ENCODE measurements at regions not wholly inside any gene's neighbourhood (a gene's known extent, or its start where the extent isn't known, plus 50 kb on each side); places are given as distances from the start of the nearest gene placed in this dataset.

- no peaks in the 10 kb centered on the region for H3K79me2 ChIP-seq (ENCODE audit: insufficient read depth, low read length)
- H3K9ac ChIP-seq (ENCODE audit: insufficient read depth, low read depth, low read length) = no peak overlapping the region
- FAIRE-seq (no peak), ATAC-seq (no peak), DNase-seq (ENCODE audit: low spot score) (no peak)
- H3K9me3 ChIP-seq (ENCODE audit: low read length) = no peaks in the 10 kb centered on the region
- no peak overlapping the region for H3K27ac ChIP-seq (ENCODE audit: extremely low read length, insufficient read depth, low read length)
- H3K4me2 ChIP-seq (ENCODE audit: low read depth, low read length) = no peak overlapping the region
- H3K27me3 ChIP-seq (ENCODE audit: control insufficient read depth in 1 of 2, insufficient read depth in 2 of 2, low read length in 2 of 2) = no peaks in the 10 kb centered on the region; a peak in 1 of 5 replicates
- H3K4me3 ChIP-seq (replicated peaks in 1 of 3; ENCODE audit: insufficient read depth in 1 of 3, low read depth in 2 of 3, low read length in 3 of 3) = no peak overlapping the region
- POLR2A ChIA-PET = no interaction called here
- BruUV-seq (replicated peaks) = no TSS peak
- H2AFZ ChIP-seq (ENCODE audit: low read length) = no peak overlapping the region
- H3K4me1 ChIP-seq (ENCODE audit: insufficient read depth, low read length) = no peaks in the 10 kb centered on the region
- CTCF ChIA-PET (ENCODE audit: low intra/inter-chr PET ratio, low total read pairs) = no interaction called here
- no peaks in the 10 kb centered on the region for H4K20me1 ChIP-seq (ENCODE audit: insufficient read depth, low read length)
- intact Hi-C loops (cut with micrococcal nuclease; ENCODE audit: unreplicated experiment) (no loop called here), in situ Hi-C loops (cut with HindIII; ENCODE audit: extremely low pct_ligation_motif_present, low pct_unique_long_range_greater_than_20kb) (no loop called here)
- 0% methylated on average over 1 of the region's 1 CpG for WGBS (ENCODE audit: low lambda C conversion rate)
- H3K36me3 ChIP-seq (replicated peaks in 1 of 2; ENCODE audit: control insufficient read depth in 1 of 2, insufficient read depth in 2 of 2, low read length in 2 of 2) = no peaks in the 10 kb centered on the region
- no peak for TF ChIP-seq HNF4A (CRISPR knock-in tag; IDR thresholded peaks at IDR 0.05)
- no peak for TF ChIP-seq ZSCAN20 (CRISPR knock-in tag; IDR thresholded peaks at IDR 0.05; ENCODE audit: borderline replicate concordance)
- no peak for TF ChIP-seq IRF2 (CRISPR knock-in tag; IDR thresholded peaks at IDR 0.05)
- no peak for TF ChIP-seq ZNF124 (CRISPR knock-in tag; IDR thresholded peaks at IDR 0.05)
- TF ChIP-seq DPF2 (CRISPR knock-in tag; IDR thresholded peaks at IDR 0.05; ENCODE audit: borderline replicate concordance, low read depth) = no peak
- TF ChIP-seq ZFP62 (CRISPR knock-in tag; IDR thresholded peaks at IDR 0.05) = no peak
These were observed 181.1 kb downstream of the NUFIP1 start for GRCh38 chr13:44808185-44808584.

DNA sequence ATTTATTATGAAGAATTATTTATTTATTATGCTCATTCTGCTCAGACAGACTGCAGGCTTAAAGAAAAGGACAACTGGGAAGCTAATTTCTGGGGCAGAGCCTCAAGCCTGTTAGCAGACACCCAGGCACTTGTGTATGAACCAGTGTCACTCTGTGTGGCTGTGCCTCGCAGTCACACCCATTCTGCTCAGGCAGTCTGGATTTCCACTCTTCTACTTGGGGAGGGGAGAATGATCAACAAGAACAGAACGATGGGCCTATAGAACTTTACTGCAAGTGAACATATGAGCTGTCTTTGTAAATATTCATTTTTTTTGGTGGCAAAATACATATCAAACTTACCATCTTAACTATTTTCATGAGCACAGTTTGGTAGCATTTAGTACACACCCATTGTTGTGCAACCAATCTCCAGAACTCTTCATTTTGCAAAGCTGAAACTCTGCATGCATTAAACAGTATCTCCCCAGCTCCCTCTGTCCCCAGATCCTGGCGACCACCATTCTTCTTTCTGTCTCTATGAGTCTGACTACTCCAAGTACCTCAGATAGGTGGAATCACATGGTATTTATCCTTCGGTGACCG lies 181.7 kb downstream of the NUFIP1 start:
- ChIA-PET POLR2A (no interaction called here), CTCF (ENCODE audit: low intra/inter-chr PET ratio, low total read pairs) (no interaction called here)
- 46% methylated on average over 5 of the region's 5 CpGs for whole genome bisulfite sequencing (ENCODE audit: low lambda C conversion rate)

More for the DNA sequence above, 181.7 kb downstream of the NUFIP1 start:
- Histone ChIP-seq H2AFZ (ENCODE audit: low read length) (no peak overlapping the region), H3K9ac (ENCODE audit: insufficient read depth, low read depth, low read length) (no peak overlapping the region), H4K20me1 (ENCODE audit: insufficient read depth, low read length) (no peaks in the 10 kb centered on the region), H3K4me1 (ENCODE audit: insufficient read depth, low read length) (no peaks in the 10 kb centered on the region), H3K9me3 (ENCODE audit: low read length) (no peaks in the 10 kb centered on the region), H3K79me2 (ENCODE audit: insufficient read depth, low read length) (no peaks in the 10 kb centered on the region), H3K27ac (ENCODE audit: extremely low read length, insufficient read depth, low read length) (no peak overlapping the region), H3K4me3 (replicated peaks in 1 of 3; ENCODE audit: insufficient read depth in 1 of 3, low read depth in 2 of 3, low read length in 3 of 3) (no peak overlapping the region), H3K27me3 (ENCODE audit: control insufficient read depth in 1 of 2, insufficient read depth in 2 of 2, low read length in 2 of 2) (no peaks in the 10 kb centered on the region; a peak in 1 of 5 replicates), H3K4me2 (ENCODE audit: low read depth, low read length) (no peak overlapping the region), H3K36me3 (replicated peaks in 1 of 2; ENCODE audit: control insufficient read depth in 1 of 2, insufficient read depth in 2 of 2, low read length in 2 of 2) (no peaks in the 10 kb centered on the region)
- in situ Hi-C loops (cut with HindIII; ENCODE audit: extremely low pct_ligation_motif_present, low pct_unique_long_range_greater_than_20kb) (no loop called here), intact Hi-C loops (cut with micrococcal nuclease; ENCODE audit: unreplicated experiment) (no loop called here)
- ATAC-seq (no peak), FAIRE-seq (no peak), DNase-seq (ENCODE audit: low spot score) (no peak)
- TF ChIP-seq IKZF1 (IDR thresholded peaks at IDR 0.05) = no peak
- TF ChIP-seq NR2C2 (CRISPR knock-in tag; IDR thresholded peaks at IDR 0.05; ENCODE audit: borderline replicate concordance) = no peak
- TF ChIP-seq PLRG1 (conservative IDR thresholded peaks at IDR 0.05) = no peak
- TF ChIP-seq RFXANK (CRISPR knock-in tag; IDR thresholded peaks at IDR 0.05) = no peak
- no peak for TF ChIP-seq ZNF746 (CRISPR knock-in tag; IDR thresholded peaks at IDR 0.05)
- BruUV-seq (replicated peaks) = no TSS peak
